Gastroesophageal sphincter (tissue), 3 donors: ENCODE measurements at regions not wholly inside any gene's neighbourhood (a gene's known extent, or its start where the extent isn't known, plus 50 kb on each side); places are given as distances from the start of the nearest gene placed in this dataset.

Source experiments
- EP300 ChIP-seq: sonication (generic); formaldehyde crosslinking; IDR thresholded peaks from one replicate; pipeline ENCODE4 v1.6.1; 2017; ENCODE audit warnings: antibody characterized with exemption, mild to moderate bottlenecking
- POLR2AphosphoS5 ChIP-seq: sonication (generic); formaldehyde crosslinking; IDR thresholded peaks from one replicate; pipeline ENCODE4 v1.6.1; 2017; ENCODE audit warnings: antibody characterized with exemption
- TF ChIP-seq, protein P1 (sequence below), 4 experiments: fragments of 200-600 bp in 2 of 4; fragments of 450-650 bp in 2 of 4; sonication (generic) in 1 of 4; IDR thresholded peaks; one replicate each; pipeline ENCODE4 v1.5.1; 2017 to 2019; ENCODE audit warnings: antibody characterized with exemption in 4 of 4, mild to moderate bottlenecking in 2 of 4, moderate library complexity in 2 of 4

DNA sequence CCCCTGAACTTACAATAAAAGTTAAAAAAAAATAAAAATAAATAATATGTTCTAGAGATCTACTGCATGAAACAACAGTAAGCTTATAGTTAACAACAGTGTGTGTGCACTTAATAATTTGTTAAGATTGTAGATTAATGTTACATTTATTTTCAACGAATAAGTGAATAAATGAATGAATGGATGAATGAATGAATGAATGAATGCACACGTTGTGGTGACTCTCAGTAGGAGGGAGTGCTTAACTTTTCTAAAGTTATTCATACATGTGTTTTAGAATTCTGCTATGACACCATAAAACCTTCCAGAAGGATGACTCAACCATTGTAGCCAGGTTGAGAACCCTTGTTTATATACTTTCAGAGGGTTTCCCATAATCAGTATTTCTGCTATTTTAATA is 1269.4 kb upstream of the CDH6 start:
- TF ChIP-seq POLR2AphosphoS5, result no peak
- TF ChIP-seq, protein P1, sequence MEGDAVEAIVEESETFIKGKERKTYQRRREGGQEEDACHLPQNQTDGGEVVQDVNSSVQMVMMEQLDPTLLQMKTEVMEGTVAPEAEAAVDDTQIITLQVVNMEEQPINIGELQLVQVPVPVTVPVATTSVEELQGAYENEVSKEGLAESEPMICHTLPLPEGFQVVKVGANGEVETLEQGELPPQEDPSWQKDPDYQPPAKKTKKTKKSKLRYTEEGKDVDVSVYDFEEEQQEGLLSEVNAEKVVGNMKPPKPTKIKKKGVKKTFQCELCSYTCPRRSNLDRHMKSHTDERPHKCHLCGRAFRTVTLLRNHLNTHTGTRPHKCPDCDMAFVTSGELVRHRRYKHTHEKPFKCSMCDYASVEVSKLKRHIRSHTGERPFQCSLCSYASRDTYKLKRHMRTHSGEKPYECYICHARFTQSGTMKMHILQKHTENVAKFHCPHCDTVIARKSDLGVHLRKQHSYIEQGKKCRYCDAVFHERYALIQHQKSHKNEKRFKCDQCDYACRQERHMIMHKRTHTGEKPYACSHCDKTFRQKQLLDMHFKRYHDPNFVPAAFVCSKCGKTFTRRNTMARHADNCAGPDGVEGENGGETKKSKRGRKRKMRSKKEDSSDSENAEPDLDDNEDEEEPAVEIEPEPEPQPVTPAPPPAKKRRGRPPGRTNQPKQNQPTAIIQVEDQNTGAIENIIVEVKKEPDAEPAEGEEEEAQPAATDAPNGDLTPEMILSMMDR (IDR thresholded peaks at IDR 0.05), result no peak
- no peak for TF ChIP-seq EP300
